Glutamatergic neuron (in vitro differentiated cells): ENCODE measurements at regions not wholly inside any gene's neighbourhood (a gene's known extent, or its start where the extent isn't known, plus 50 kb on each side); places are given as distances from the start of the nearest gene placed in this dataset.

ENCODE experiments used
- DNase-seq: peaks from one replicate; pipeline ENCODE4 v3.0.0; 2022
- H3K27ac Mint-ChIP-seq: one replicate; pipeline ENCODE4 v1.8.0; 2020; ENCODE audit warnings: mild to moderate bottlenecking, mixed read lengths, inconsistent platforms; ENCODE audit not compliant: unreplicated experiment
- H3K27me3 Mint-ChIP-seq: one replicate; pipeline ENCODE4 v1.8.0; 2020; ENCODE audit warnings: mild to moderate bottlenecking, moderate library complexity, mixed read lengths, inconsistent platforms; ENCODE audit not compliant: unreplicated experiment
- H3K36me3 Mint-ChIP-seq: one replicate; pipeline ENCODE4 v1.8.0; 2020; ENCODE audit warnings: mild to moderate bottlenecking, mixed read lengths, inconsistent platforms; ENCODE audit not compliant: unreplicated experiment
- H3K4me1 Mint-ChIP-seq: one replicate; pipeline ENCODE4 v1.8.0; 2020; ENCODE audit warnings: mild to moderate bottlenecking, low read depth, mixed read lengths, inconsistent platforms; ENCODE audit not compliant: unreplicated experiment
- H3K4me3 Mint-ChIP-seq: one replicate; pipeline ENCODE4 v1.8.0; 2020; ENCODE audit warnings: mild to moderate bottlenecking, mixed read lengths, inconsistent platforms; ENCODE audit not compliant: unreplicated experiment
- H3K9me3 Mint-ChIP-seq: one replicate; pipeline ENCODE4 v1.8.0; 2020; ENCODE audit warnings: mild to moderate bottlenecking, moderate library complexity, mixed read lengths, inconsistent platforms; ENCODE audit not compliant: unreplicated experiment
- TF ChIP-seq, protein P1 (sequence below): fragments of 200-600 bp; sonication (generic); IDR thresholded peaks from one replicate; pipeline ENCODE4 v1.5.0; 2021; ENCODE audit not compliant: partially characterized antibody, unreplicated experiment

DNA sequence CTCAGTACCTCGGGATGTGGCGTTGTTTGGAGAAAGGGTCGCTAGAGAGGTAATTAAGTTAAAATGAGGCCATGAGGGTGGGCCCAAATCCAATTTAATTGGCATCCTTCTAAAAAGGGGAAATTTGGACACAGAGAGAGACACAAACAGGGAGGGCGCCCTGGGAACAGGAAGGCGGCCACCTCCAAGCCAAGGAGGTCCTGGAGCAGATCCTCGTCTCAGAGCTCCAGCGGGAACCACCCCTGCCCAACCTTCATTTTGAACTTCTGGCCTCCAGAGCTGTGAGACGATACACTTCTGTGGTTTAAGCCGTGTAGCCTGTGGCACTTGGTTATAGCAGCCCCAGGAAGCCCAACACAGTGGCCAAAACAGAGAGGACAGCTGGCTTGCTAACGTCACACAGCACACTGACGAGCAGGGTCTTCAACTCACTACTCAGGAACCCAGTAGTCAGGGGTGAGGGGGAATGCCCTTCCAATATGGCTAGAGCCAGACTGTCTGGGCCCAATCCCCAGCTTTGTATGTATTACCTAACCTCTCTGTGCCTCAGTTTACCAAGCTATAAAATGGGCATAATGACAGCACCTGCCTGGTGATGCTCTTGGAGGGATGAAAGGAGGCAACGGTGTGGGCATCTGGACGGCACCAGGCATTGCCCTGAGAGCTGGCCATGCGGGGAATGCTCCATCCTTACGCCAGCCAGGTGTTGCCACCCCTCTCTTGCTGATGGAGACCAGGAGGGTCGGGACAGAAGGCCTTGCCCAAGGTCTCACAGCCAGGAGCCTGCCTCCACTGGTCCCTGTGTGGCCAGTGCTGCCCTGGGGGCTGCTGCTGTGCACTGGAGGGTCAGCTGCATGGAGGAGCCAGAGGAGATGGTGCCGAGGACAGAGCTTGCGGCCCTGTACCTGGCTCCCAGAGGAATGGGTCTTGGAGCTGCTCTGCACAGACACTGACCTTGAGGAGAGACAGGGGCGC, 53.3 kb upstream of the LINC01488 start:
- Mint-ChIP-seq H3K4me3 (no peak overlapping the region), H3K36me3 (peaks cover 7% of the 10 kb centered on the region), H3K9me3 (peaks cover 3% of the 10 kb centered on the region), H3K27me3 (peaks cover 9% of the 10 kb centered on the region), H3K27ac (no peak overlapping the region), H3K4me1 (no peaks in the 10 kb centered on the region)
- no peak for DNase-seq
- TF ChIP-seq, protein P1, sequence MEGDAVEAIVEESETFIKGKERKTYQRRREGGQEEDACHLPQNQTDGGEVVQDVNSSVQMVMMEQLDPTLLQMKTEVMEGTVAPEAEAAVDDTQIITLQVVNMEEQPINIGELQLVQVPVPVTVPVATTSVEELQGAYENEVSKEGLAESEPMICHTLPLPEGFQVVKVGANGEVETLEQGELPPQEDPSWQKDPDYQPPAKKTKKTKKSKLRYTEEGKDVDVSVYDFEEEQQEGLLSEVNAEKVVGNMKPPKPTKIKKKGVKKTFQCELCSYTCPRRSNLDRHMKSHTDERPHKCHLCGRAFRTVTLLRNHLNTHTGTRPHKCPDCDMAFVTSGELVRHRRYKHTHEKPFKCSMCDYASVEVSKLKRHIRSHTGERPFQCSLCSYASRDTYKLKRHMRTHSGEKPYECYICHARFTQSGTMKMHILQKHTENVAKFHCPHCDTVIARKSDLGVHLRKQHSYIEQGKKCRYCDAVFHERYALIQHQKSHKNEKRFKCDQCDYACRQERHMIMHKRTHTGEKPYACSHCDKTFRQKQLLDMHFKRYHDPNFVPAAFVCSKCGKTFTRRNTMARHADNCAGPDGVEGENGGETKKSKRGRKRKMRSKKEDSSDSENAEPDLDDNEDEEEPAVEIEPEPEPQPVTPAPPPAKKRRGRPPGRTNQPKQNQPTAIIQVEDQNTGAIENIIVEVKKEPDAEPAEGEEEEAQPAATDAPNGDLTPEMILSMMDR, result no peak

DNA sequence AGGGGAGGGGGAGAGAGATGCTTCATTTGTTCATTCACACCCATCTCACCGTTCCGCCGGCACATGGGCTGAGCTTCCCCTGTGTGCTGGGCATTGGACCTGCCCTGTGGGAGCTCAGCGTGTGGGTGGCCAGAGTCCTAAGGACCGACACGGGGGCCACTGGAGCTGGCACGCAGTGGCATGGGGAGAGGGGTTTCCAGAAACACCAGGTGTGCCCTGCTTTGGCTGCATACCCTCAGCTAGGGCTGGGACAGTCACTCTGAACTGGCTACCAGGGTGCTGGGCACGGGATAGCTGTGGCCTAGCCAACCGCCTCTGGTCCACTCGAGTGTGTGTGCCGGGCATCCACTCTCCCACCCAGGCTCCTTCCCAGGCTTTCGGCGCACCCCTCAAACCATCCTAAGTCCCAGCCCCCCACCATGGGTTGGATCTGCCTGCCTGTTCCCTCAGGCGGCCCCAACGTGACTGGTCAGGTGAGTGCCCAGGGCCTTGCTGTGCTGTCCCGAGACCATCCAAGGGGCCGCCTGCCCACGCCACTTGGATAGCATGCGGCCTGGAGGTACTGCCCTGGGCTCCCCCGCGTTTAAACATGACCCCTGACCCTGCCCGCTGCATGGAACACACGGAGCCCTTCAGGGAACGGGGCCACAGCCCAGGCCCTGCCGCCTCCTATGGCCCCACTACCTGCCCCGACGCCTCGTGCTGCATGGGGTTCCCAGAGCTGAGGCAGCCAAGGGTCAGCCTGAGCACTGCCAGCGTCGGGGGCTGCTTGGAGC, 51.6 kb upstream of the LINC01488 start:
- peaks cover 1% of the 10 kb centered on the region for H3K9me3 Mint-ChIP-seq
- H3K27me3 Mint-ChIP-seq, result peaks cover 9% of the 10 kb centered on the region
- TF ChIP-seq, protein P1, result no peak
- no peaks in the 10 kb centered on the region for H3K36me3 Mint-ChIP-seq
- H3K4me1 Mint-ChIP-seq, result peaks cover 4% of the 10 kb centered on the region
- no peak overlapping the region for H3K4me3 Mint-ChIP-seq
- no peak for DNase-seq
- H3K27ac Mint-ChIP-seq, result no peak overlapping the region

DNA sequence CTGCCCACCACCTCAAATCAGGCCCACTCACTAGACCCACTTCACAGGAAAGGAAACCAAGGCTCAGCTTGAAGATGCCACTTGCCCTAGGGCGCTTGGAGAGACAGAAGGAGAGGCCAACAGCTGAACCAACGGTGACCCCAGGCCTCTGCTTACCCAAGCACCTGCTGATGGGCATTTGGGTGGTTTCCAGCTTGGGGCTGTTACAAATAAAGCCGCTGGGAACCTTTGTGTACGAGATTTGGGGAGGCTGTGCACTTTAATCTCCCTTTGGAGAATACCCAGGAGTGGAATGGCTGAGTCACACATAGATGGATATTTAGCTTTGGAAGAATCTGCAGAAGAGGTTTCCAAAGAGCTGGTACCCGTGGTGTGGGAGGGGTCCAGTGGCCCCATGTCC, 50.9 kb upstream of the LINC01488 start:
- no peaks in the 10 kb centered on the region for H3K36me3 Mint-ChIP-seq
- H3K4me3 Mint-ChIP-seq, result no peak overlapping the region

DNA sequence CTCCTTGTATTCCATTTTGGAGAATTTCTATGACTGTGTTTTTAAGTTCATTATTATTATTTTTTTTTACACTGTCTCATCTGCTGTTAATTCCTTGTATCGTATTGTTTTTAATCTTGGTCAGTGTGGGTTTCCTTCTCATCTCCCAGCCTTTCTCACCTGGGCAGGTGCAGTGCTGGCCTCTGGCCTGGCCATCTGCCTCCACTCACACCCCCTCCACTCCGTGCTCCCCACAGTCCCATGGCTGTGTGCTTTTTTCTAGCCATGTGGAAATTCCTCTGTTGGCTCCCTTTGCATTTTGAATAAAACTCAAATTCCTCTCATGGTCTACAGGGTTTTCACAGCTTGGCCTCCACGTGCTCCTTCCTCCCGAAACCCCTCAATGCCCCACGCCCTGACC, 50.3 kb upstream of the LINC01488 start:
- H3K9me3 Mint-ChIP-seq, result peaks cover under 1% of the 10 kb centered on the region
- no peak for DNase-seq
- H3K36me3 Mint-ChIP-seq, result no peaks in the 10 kb centered on the region
- H3K27ac Mint-ChIP-seq, result no peak overlapping the region
- no peak overlapping the region for H3K4me3 Mint-ChIP-seq
- TF ChIP-seq, protein P1, result no peak
- H3K4me1 Mint-ChIP-seq, result peaks cover 4% of the 10 kb centered on the region
- peaks cover 9% of the 10 kb centered on the region for H3K27me3 Mint-ChIP-seq

More for the DNA sequence above, 50.9 kb upstream of the LINC01488 start:
- DNase-seq, result no peak
- no peak overlapping the region for H3K27ac Mint-ChIP-seq
- TF ChIP-seq, protein P1, result no peak
- peaks cover 9% of the 10 kb centered on the region for H3K27me3 Mint-ChIP-seq
- no peaks in the 10 kb centered on the region for H3K9me3 Mint-ChIP-seq
- H3K4me1 Mint-ChIP-seq, result peaks cover 4% of the 10 kb centered on the region
